ENCODE measurements at regions not wholly inside any gene's neighbourhood (a gene's known extent, or its start where the extent isn't known, plus 50 kb on each side); places are given as distances from the start of the nearest gene placed in this dataset.

- FAIRE-seq: no peak
- ATAC-seq: no peak
- DNase-seq (ENCODE audit: low read depth in 1 of 2, low spot score in 1 of 2): no peak
- Histone ChIP-seq H3K4me1 (no peaks in the 10 kb centered on the region), H3K9me3 (no peaks in the 10 kb centered on the region), H3K4me3 (no peak overlapping the region), H3K27ac (no peak overlapping the region), H3K4me2 (no peak overlapping the region)
- ChIA-PET POLR2A (no interaction called here), CTCF (no interaction called here)
- TF ChIP-seq CBX8 (IDR thresholded peaks at IDR 0.05) (no peak), FOSL2 (IDR thresholded peaks at IDR 0.05) (no peak), FOSL2 (CRISPR knock-in tag; IDR thresholded peaks at IDR 0.05) (no peak), CHD4 (IDR thresholded peaks at IDR 0.05; ENCODE audit: borderline replicate concordance) (no peak), BHLHE40 (IDR thresholded peaks at IDR 0.05; ENCODE audit: low read depth, low read length) (no peak)
- WGBS (ENCODE audit: missing lambda C conversion rate): 12% methylated on average over 6 of the region's 6 CpGs
Measured at GRCh38 chr11:82321206-82321605, 412.5 kb downstream of the FAM181B start.

- Histone ChIP-seq H3K27ac (no peak overlapping the region), H3K4me3 (no peak overlapping the region), H3K4me2 (no peak overlapping the region), H3K4me1 (no peaks in the 10 kb centered on the region), H3K9me3 (no peaks in the 10 kb centered on the region)
- no peak for TF ChIP-seq RCOR1 (IDR thresholded peaks at IDR 0.05; ENCODE audit: low read depth, low read length)
- no peak for TF ChIP-seq EHF (CRISPR knock-in tag; IDR thresholded peaks at IDR 0.05)
- no peak for TF ChIP-seq SREBF2 (IDR thresholded peaks at IDR 0.05)
- no peak for TF ChIP-seq BHLHE40 (IDR thresholded peaks at IDR 0.05; ENCODE audit: low read depth, low read length)
- no peak for TF ChIP-seq TFCP2L1 (CRISPR knock-in tag; IDR thresholded peaks at IDR 0.05)
- TF ChIP-seq HOXB5 (CRISPR knock-in tag; IDR thresholded peaks at IDR 0.05): no peak
- TF ChIP-seq EHMT2 (IDR thresholded peaks at IDR 0.05; ENCODE audit: low read depth): no peak
- TF ChIP-seq CTCF (IDR thresholded peaks at IDR 0.05): no peak
- no peak for TF ChIP-seq PBX3 (IDR thresholded peaks at IDR 0.05)
- no peak for TF ChIP-seq KDM5A (IDR thresholded peaks at IDR 0.05)
- no peak for TF ChIP-seq HOXB13 (CRISPR knock-in tag; IDR thresholded peaks at IDR 0.05; ENCODE audit: low read depth)
- CTCF ChIA-PET: no interaction called here
- peak in 1 of 2 experiments; percentile 20 for DNase-seq (ENCODE audit: low read depth in 1 of 2, low spot score in 1 of 2)
- WGBS (ENCODE audit: missing lambda C conversion rate): 5% methylated on average over 4 of the region's 4 CpGs
- no peak; a peak in 1 of 6 replicates for ATAC-seq
- POLR2A ChIA-PET: no interaction called here
- FAIRE-seq: no peak
Measured at GRCh38 chr11:82315093-82315492, 418.6 kb downstream of the FAM181B start.

- ATAC-seq (no peak), DNase-seq (ENCODE audit: low read depth in 1 of 2, low spot score in 1 of 2) (no peak), FAIRE-seq (no peak)
- TF ChIP-seq ATOH8 (CRISPR knock-in tag; IDR thresholded peaks at IDR 0.05; ENCODE audit: low read depth) (no peak), NFE2L2 (conservative IDR thresholded peaks at IDR 0.05; ENCODE audit: low read length) (no peak), BCL3 (IDR thresholded peaks at IDR 0.05) (no peak), ZFP36 (IDR thresholded peaks at IDR 0.05; ENCODE audit: borderline replicate concordance, partially characterized antibody) (no peak), ESRRA (IDR thresholded peaks at IDR 0.05; ENCODE audit: borderline replicate concordance, low read length) (no peak), RNF2 (IDR thresholded peaks at IDR 0.05; ENCODE audit: borderline replicate concordance, low read depth) (no peak), CHD2 (IDR thresholded peaks at IDR 0.05; ENCODE audit: low read length, partially characterized antibody) (no peak)
- H3K4me2 ChIP-seq: no peak overlapping the region
- POLR2A ChIA-PET: no interaction called here
- H3K4me3 ChIP-seq: no peak overlapping the region
- H3K4me1 ChIP-seq: no peaks in the 10 kb centered on the region
- 5% methylated on average over 2 of the region's 2 CpGs for WGBS (ENCODE audit: missing lambda C conversion rate)
- no peak overlapping the region for H3K27ac ChIP-seq
- CTCF ChIA-PET: no interaction called here
- H3K9me3 ChIP-seq: no peaks in the 10 kb centered on the region
Measured at GRCh38 chr11:82308979-82309378, 424.7 kb downstream of the FAM181B start.
